HEK293T (cell line): ENCODE measurements at regions not wholly inside any gene's neighbourhood (a gene's known extent, or its start where the extent isn't known, plus 50 kb on each side); places are given as distances from the start of the nearest gene placed in this dataset.

Source experiments
- ARNT ChIP-seq: fragments of 450-650 bp; IDR thresholded peaks from 2 replicates; pipeline ENCODE4 v1.6.1; 2017; ENCODE audit warnings: mild to moderate bottlenecking
- BHLHE40 ChIP-seq: fragments of 450-650 bp; IDR thresholded peaks from 2 replicates; pipeline ENCODE4 v1.6.1; 2016; ENCODE audit warnings: mild to moderate bottlenecking, moderate library complexity, borderline replicate concordance
- ELF4 ChIP-seq: fragments of 450-650 bp; IDR thresholded peaks from 2 replicates; pipeline ENCODE4 v1.6.1; 2017; ENCODE audit warnings: antibody characterized with exemption
- FOXK2 ChIP-seq: fragments of 450-650 bp; IDR thresholded peaks from 2 replicates; pipeline ENCODE4 v1.6.1; 2016; ENCODE audit warnings: mild to moderate bottlenecking
- FOXM1 ChIP-seq: fragments of 450-650 bp; IDR thresholded peaks from 2 replicates; pipeline ENCODE4 v1.6.1; 2017; ENCODE audit warnings: mild to moderate bottlenecking, borderline replicate concordance
- HDGF ChIP-seq: fragments of 450-650 bp; IDR thresholded peaks from 2 replicates; pipeline ENCODE4 v1.6.1; 2017; ENCODE audit warnings: antibody characterized with exemption, borderline replicate concordance
- LEF1 ChIP-seq: fragments of 450-650 bp; IDR thresholded peaks from 2 replicates; pipeline ENCODE4 v1.6.1; 2017; ENCODE audit warnings: mild to moderate bottlenecking, borderline replicate concordance
- NFRKB ChIP-seq: fragments of 450-650 bp; IDR thresholded peaks from 2 replicates; pipeline ENCODE4 v1.6.1; 2016; ENCODE audit warnings: mild to moderate bottlenecking, moderate library complexity
- SP1 ChIP-seq: fragments of 450-650 bp; IDR thresholded peaks from 2 replicates; pipeline ENCODE4 v1.6.1; 2017
- TARDBP ChIP-seq: fragments of 450-650 bp; IDR thresholded peaks from 2 replicates; pipeline ENCODE4 v1.6.1; 2016

DNA sequence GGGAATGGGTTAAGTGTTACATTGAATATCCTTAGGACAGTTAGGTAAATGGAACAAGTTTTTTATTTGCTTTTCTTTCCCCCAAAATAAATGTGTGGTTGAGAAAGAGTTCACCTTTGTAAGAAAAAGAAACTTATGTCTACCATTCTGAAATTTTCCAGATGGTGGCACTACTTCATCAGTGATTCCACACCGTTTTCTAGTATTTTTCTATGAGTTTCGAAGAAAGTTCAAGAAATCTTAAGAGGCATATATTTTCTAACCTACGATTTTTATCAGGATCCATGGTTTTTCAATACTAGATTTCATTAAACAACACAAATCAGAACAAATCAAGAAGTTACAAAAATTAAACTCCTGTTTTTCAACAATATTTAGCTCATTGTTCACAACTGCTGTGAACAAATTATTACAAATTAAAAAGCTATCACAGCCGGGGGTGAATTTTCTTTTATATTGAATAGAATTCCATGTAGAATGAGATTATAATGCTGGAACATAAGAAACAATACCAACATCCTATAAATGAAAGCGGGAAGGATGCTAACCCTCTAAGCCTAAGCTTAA is 163.1 kb upstream of the NPVF start:
- TF ChIP-seq ELF4 (no peak), BHLHE40 (no peak), HDGF (no peak), TARDBP (no peak), LEF1 (no peak), FOXK2 (no peak), ARNT (no peak), SP1 (no peak), FOXM1 (no peak), NFRKB (no peak)
